ENCODE measurements at regions not wholly inside any gene's neighbourhood (a gene's known extent, or its start where the extent isn't known, plus 50 kb on each side); places are given as distances from the start of the nearest gene placed in this dataset.

- Histone ChIP-seq H3K36me3 (ENCODE audit: control insufficient read depth, insufficient read depth, low read length) (no peaks in the 10 kb centered on the region), H3K27me3 (ENCODE audit: control insufficient read depth, insufficient read depth, low read length) (no peaks in the 10 kb centered on the region; the same call in 1 of the 2 replicates), H3K4me3 (ENCODE audit: low read depth in 2 of 2, low read length in 2 of 2) (no peak overlapping the region), H3K27ac (ENCODE audit: low read length) (no peak overlapping the region), H3K4me1 (ENCODE audit: control insufficient read depth, insufficient read depth, low read length) (no peaks in the 10 kb centered on the region), H3K9me3 (ENCODE audit: control insufficient read depth, insufficient read depth, low read depth, low read length) (no peaks in the 10 kb centered on the region)
- CTCF ChIA-PET: no interaction called here
- BruUV-seq (replicated peaks): no TSS peak
- intact Hi-C loops (cut with micrococcal nuclease; ENCODE audit: unreplicated experiment): no loop called here
- POLR2A ChIA-PET: no interaction called here
- DNase-seq (ENCODE audit: low read depth, low spot score) (no peak), ATAC-seq (no peak)
- in situ Hi-C loops (cut with HindIII; ENCODE audit: low pct_unique_long_range_greater_than_20kb, low sequenced_read_pairs): no loop called here
- no peak for TF ChIP-seq TCF7L2 (IDR thresholded peaks at IDR 0.05; ENCODE audit: low read depth, low read length)
- TF ChIP-seq POLR2AphosphoS5 (IDR thresholded peaks at IDR 0.05; ENCODE audit: low read depth, low read length): no peak
- TF ChIP-seq SIN3A (IDR thresholded peaks at IDR 0.05; ENCODE audit: borderline replicate concordance, insufficient read depth, low read depth, low read length): no peak
- no peak for TF ChIP-seq CTCF (IDR thresholded peaks at IDR 0.05)
- TF ChIP-seq REST (IDR thresholded peaks at IDR 0.05; ENCODE audit: insufficient read depth in 1 of 2, low read depth in 2 of 2, low read length in 1 of 2): no peak
Observed at GRCh38 chr22:48627203-48627602, 1200.5 kb downstream of the BRD1 start.

- H3K9me3 ChIP-seq (ENCODE audit: control insufficient read depth, insufficient read depth, low read depth, low read length): no peaks in the 10 kb centered on the region
- no peaks in the 10 kb centered on the region for H3K4me1 ChIP-seq (ENCODE audit: control insufficient read depth, insufficient read depth, low read length)
- BruUV-seq (replicated peaks): no TSS peak
- no peak for ATAC-seq
- H3K27ac ChIP-seq (ENCODE audit: low read length): no peak overlapping the region
- H3K4me3 ChIP-seq (ENCODE audit: low read depth in 2 of 2, low read length in 2 of 2): no peak overlapping the region
- ChIA-PET POLR2A (no interaction called here), CTCF (no interaction called here)
- no peaks in the 10 kb centered on the region; the same call in 1 of the 2 replicates for H3K27me3 ChIP-seq (ENCODE audit: control insufficient read depth, insufficient read depth, low read length)
- in situ Hi-C loops (cut with HindIII; ENCODE audit: low pct_unique_long_range_greater_than_20kb, low sequenced_read_pairs) (no loop called here), intact Hi-C loops (cut with micrococcal nuclease; ENCODE audit: unreplicated experiment) (no loop called here)
- TF ChIP-seq SIN3A (IDR thresholded peaks at IDR 0.05; ENCODE audit: borderline replicate concordance, insufficient read depth, low read depth, low read length) (no peak), CTCF (IDR thresholded peaks at IDR 0.05) (no peak), REST (IDR thresholded peaks at IDR 0.05; ENCODE audit: insufficient read depth in 1 of 2, low read depth in 2 of 2, low read length in 1 of 2) (no peak), TCF7L2 (IDR thresholded peaks at IDR 0.05; ENCODE audit: low read depth, low read length) (no peak), POLR2AphosphoS5 (IDR thresholded peaks at IDR 0.05; ENCODE audit: low read depth, low read length) (no peak)
- H3K36me3 ChIP-seq (ENCODE audit: control insufficient read depth, insufficient read depth, low read length): no peaks in the 10 kb centered on the region
- no peak for DNase-seq (ENCODE audit: low read depth, low spot score)
Observed at GRCh38 chr22:48624401-48624800, 1203.3 kb downstream of the BRD1 start.

Measured in Panc1 (cell line).